Muscle of leg (tissue), 3 donors: ENCODE measurements at regions not wholly inside any gene's neighbourhood (a gene's known extent, or its start where the extent isn't known, plus 50 kb on each side); places are given as distances from the start of the nearest gene placed in this dataset.
A peak's percentile ranks its signal among the peaks of the same experiment; 100 is the strongest.

Experiments
- DNase-seq: peaks from one replicate; pipeline ENCODE4 v3.0.0; 2013
- H3K27ac ChIP-seq: one replicate; pipeline ENCODE4 v1.5.1; 2013; ENCODE audit warnings: mild to moderate bottlenecking, low read length, control low read depth
- H3K27me3 ChIP-seq: one replicate; pipeline ENCODE4 v1.6.1; 2013; ENCODE audit warnings: low read length; ENCODE audit not compliant: control insufficient read depth, insufficient read depth
- H3K36me3 ChIP-seq: one replicate; pipeline ENCODE4 v1.6.1; 2013; ENCODE audit warnings: low read length; ENCODE audit not compliant: control insufficient read depth, insufficient read depth
- H3K4me1 ChIP-seq: one replicate; pipeline ENCODE4 v1.6.1; 2013; ENCODE audit warnings: low read length; ENCODE audit not compliant: control insufficient read depth, insufficient read depth
- H3K4me3 ChIP-seq: one replicate; pipeline ENCODE4 v1.5.1; 2013; ENCODE audit warnings: low read length, control low read depth
- H3K9me3 ChIP-seq: replicated peaks from 2 replicates; pipeline ENCODE4 v1.6.1; 2013; ENCODE audit warnings: low read depth, low read length; ENCODE audit not compliant: control insufficient read depth
- WGBS: methylation state at CpG from one replicate; pipeline ENCODE4 v1.1.5; 2013; ENCODE audit warnings: missing lambda C conversion rate; ENCODE audit not compliant: insufficient coverage; 5-methylcytosine and 5-hydroxymethylcytosine counted together

GRCh38 chr9:135210676-135211523, 123.4 kb downstream of the OLFM1 start:
- Histone ChIP-seq H3K9me3 (peaks cover 11% of the 10 kb centered on the region), H3K27me3 (peaks cover 14% of the 10 kb centered on the region), H3K36me3 (no peaks in the 10 kb centered on the region), H3K27ac (no peak overlapping the region), H3K4me1 (peaks cover 19% of the 10 kb centered on the region), H3K4me3 (no peak overlapping the region)
- WGBS = 87% methylated on average over 5 of the region's 7 CpGs
- no peak for DNase-seq

GRCh38 chr9:135211524-135211890, 124.0 kb downstream of the OLFM1 start:
- no peak for DNase-seq
- H3K27ac ChIP-seq = no peak overlapping the region
- H3K4me1 ChIP-seq = peaks cover 25% of the 10 kb centered on the region
- no peaks in the 10 kb centered on the region for H3K36me3 ChIP-seq
- peaks cover 17% of the 10 kb centered on the region for H3K27me3 ChIP-seq
- H3K4me3 ChIP-seq = no peak overlapping the region
- peaks cover 11% of the 10 kb centered on the region for H3K9me3 ChIP-seq
- WGBS = 94% methylated on average over 2 of the region's 3 CpGs

- H3K4me3 ChIP-seq = no peak overlapping the region
- peaks cover 11% of the 10 kb centered on the region for H3K9me3 ChIP-seq
- 80% methylated on average over 5 of the region's 5 CpGs for WGBS
- H3K4me1 ChIP-seq = peaks cover 36% of the 10 kb centered on the region
- peaks cover 30% of the 10 kb centered on the region for H3K27me3 ChIP-seq
- H3K27ac ChIP-seq = no peak overlapping the region
- DNase-seq = no peak
- H3K36me3 ChIP-seq = no peaks in the 10 kb centered on the region
These were observed 125.5 kb downstream of the OLFM1 start for GRCh38 chr9:135212961-135213360.

- no peaks in the 10 kb centered on the region for H3K36me3 ChIP-seq
- H3K27ac ChIP-seq = no peak overlapping the region
- H3K9me3 ChIP-seq = peaks cover 11% of the 10 kb centered on the region
- no peak overlapping the region for H3K4me3 ChIP-seq
- DNase-seq = no peak
- WGBS = 50% methylated on average over 6 of the region's 9 CpGs
- peaks cover 35% of the 10 kb centered on the region for H3K27me3 ChIP-seq
- peaks cover 42% of the 10 kb centered on the region for H3K4me1 ChIP-seq
These were observed 126.1 kb downstream of the OLFM1 start for GRCh38 chr9:135213566-135213965.

- Histone ChIP-seq H3K4me3 (no peak overlapping the region), H3K36me3 (no peaks in the 10 kb centered on the region), H3K27me3 (peaks cover 40% of the 10 kb centered on the region), H3K4me1 (peaks cover 47% of the 10 kb centered on the region), H3K9me3 (peaks cover 11% of the 10 kb centered on the region), H3K27ac (no peak overlapping the region)
- 47% methylated on average over 14 of the region's 19 CpGs for WGBS
- no peak for DNase-seq
These were observed 126.7 kb downstream of the OLFM1 start for GRCh38 chr9:135214054-135214640.

- no peak for DNase-seq
- H3K27me3 ChIP-seq = peaks cover 42% of the 10 kb centered on the region
These were observed 127.2 kb downstream of the OLFM1 start for GRCh38 chr9:135214706-135215105.

GRCh38 chr9:135215571-135216161, 128.2 kb downstream of the OLFM1 start:
- peaks cover 47% of the 10 kb centered on the region for H3K4me1 ChIP-seq
- H3K27me3 ChIP-seq = peaks cover 47% of the 10 kb centered on the region
- peak; percentile 54 for DNase-seq
- 40% methylated on average over 13 of the region's 14 CpGs for WGBS
- H3K4me3 ChIP-seq = no peak overlapping the region
- H3K9me3 ChIP-seq = peaks cover 11% of the 10 kb centered on the region
- H3K36me3 ChIP-seq = no peaks in the 10 kb centered on the region
- no peak overlapping the region for H3K27ac ChIP-seq

More at GRCh38 chr9:135214706-135215105, 127.2 kb downstream of the OLFM1 start:
- Histone ChIP-seq H3K4me1 (peaks cover 47% of the 10 kb centered on the region), H3K9me3 (peaks cover 11% of the 10 kb centered on the region), H3K4me3 (no peak overlapping the region), H3K27ac (no peak overlapping the region), H3K36me3 (no peaks in the 10 kb centered on the region)
- 68% methylated on average over 5 of the region's 11 CpGs for WGBS

GRCh38 chr9:135216236-135216635, 128.8 kb downstream of the OLFM1 start:
- H3K36me3 ChIP-seq = no peaks in the 10 kb centered on the region
- no peak overlapping the region for H3K27ac ChIP-seq
- peaks cover 47% of the 10 kb centered on the region for H3K27me3 ChIP-seq
- no peak for DNase-seq
- 86% methylated on average over 7 of the region's 7 CpGs for WGBS
- peaks cover 47% of the 10 kb centered on the region for H3K4me1 ChIP-seq
- no peak overlapping the region for H3K4me3 ChIP-seq
- peaks cover 9% of the 10 kb centered on the region for H3K9me3 ChIP-seq

- no peaks in the 10 kb centered on the region for H3K36me3 ChIP-seq
- H3K27ac ChIP-seq = no peak overlapping the region
- peaks cover 46% of the 10 kb centered on the region for H3K27me3 ChIP-seq
- H3K9me3 ChIP-seq = peaks cover 2% of the 10 kb centered on the region
- 21% methylated on average over 19 of the region's 22 CpGs for WGBS
- peak; percentile 27 for DNase-seq
- H3K4me1 ChIP-seq = peaks cover 47% of the 10 kb centered on the region
- H3K4me3 ChIP-seq = no peak overlapping the region
These were observed 129.4 kb downstream of the OLFM1 start for GRCh38 chr9:135216791-135217441.

- Histone ChIP-seq H3K4me3 (no peak overlapping the region), H3K27ac (no peak overlapping the region), H3K36me3 (no peaks in the 10 kb centered on the region), H3K27me3 (peaks cover 40% of the 10 kb centered on the region), H3K4me1 (peaks cover 49% of the 10 kb centered on the region), H3K9me3 (no peaks in the 10 kb centered on the region)
- 45% methylated on average over 3 of the region's 5 CpGs for WGBS
- no peak for DNase-seq
These were observed 130.4 kb downstream of the OLFM1 start for GRCh38 chr9:135217836-135218235.
